Sigmoid colon (tissue), 4 donors: ENCODE measurements at regions not wholly inside any gene's neighbourhood (a gene's known extent, or its start where the extent isn't known, plus 50 kb on each side); places are given as distances from the start of the nearest gene placed in this dataset.

Source experiments
- POLR2A ChIP-seq, 2 donors: fragments of 450-650 bp; IDR thresholded peaks; one replicate each; pipeline ENCODE4 v1.6.1; 2016; ENCODE audit warnings: antibody characterized with exemption in 2 of 2, mild to moderate bottlenecking in 2 of 2, moderate library complexity in 2 of 2
- POLR2AphosphoS5 ChIP-seq, 4 donors: sonication (generic); formaldehyde crosslinking; IDR thresholded peaks; one replicate each; pipeline ENCODE4 v1.6.1; 2017; ENCODE audit warnings: antibody characterized with exemption in 4 of 4
- TF ChIP-seq, protein P1 (sequence below), 4 experiments: fragments of 450-650 bp in 3 of 4; fragments of 200-600 bp in 1 of 4; IDR thresholded peaks; one replicate each; pipeline ENCODE4 v1.5.1; 2016 to 2019; ENCODE audit warnings: antibody characterized with exemption in 4 of 4, mild to moderate bottlenecking in 3 of 4, moderate library complexity in 2 of 4

DNA sequence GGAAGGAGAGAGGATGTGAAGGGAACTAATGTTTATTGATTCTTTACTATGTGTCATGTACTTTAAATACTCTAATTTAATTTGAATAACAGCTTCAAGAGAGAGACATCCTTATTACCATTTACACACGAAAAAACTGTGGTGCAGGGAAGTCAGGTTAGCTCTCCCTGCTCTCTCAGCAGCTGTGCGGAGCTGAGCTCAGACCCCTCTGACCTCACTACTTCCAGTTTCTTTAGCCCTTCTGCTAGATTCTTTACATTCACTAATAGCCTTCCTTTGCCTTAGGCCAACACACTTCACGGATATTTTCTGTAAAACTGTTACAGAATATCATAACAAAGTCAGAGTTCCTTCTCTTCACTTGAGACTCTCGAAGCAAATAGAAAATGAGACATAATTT is 131.3 kb upstream of the ARRDC3 start:
- TF ChIP-seq POLR2A (IDR thresholded peaks at IDR 0.05) = no peak
- TF ChIP-seq, protein P1, sequence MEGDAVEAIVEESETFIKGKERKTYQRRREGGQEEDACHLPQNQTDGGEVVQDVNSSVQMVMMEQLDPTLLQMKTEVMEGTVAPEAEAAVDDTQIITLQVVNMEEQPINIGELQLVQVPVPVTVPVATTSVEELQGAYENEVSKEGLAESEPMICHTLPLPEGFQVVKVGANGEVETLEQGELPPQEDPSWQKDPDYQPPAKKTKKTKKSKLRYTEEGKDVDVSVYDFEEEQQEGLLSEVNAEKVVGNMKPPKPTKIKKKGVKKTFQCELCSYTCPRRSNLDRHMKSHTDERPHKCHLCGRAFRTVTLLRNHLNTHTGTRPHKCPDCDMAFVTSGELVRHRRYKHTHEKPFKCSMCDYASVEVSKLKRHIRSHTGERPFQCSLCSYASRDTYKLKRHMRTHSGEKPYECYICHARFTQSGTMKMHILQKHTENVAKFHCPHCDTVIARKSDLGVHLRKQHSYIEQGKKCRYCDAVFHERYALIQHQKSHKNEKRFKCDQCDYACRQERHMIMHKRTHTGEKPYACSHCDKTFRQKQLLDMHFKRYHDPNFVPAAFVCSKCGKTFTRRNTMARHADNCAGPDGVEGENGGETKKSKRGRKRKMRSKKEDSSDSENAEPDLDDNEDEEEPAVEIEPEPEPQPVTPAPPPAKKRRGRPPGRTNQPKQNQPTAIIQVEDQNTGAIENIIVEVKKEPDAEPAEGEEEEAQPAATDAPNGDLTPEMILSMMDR (IDR thresholded peaks at IDR 0.05) = no peak
- TF ChIP-seq POLR2AphosphoS5 (IDR thresholded peaks at IDR 0.05) = no peak
